PC-3 (cell line): ENCODE measurements at regions not wholly inside any gene's neighbourhood (a gene's known extent, or its start where the extent isn't known, plus 50 kb on each side); places are given as distances from the start of the nearest gene placed in this dataset.

Experiments used
- EZH2 ChIP-seq: fragments of 300-600 bp; sonication (generic); IDR thresholded peaks from one replicate; pipeline ENCODE4 v1.6.1; 2017; ENCODE audit warnings: antibody characterized with exemption, mild to moderate bottlenecking, low read length; ENCODE audit not compliant: unreplicated experiment
- EZH2phosphoT487 ChIP-seq: fragments of 300-600 bp; sonication (generic); IDR thresholded peaks from 2 replicates; pipeline ENCODE4 v1.6.1; 2018; ENCODE audit warnings: mild to moderate bottlenecking, antibody characterized with exemption, low read length, borderline replicate concordance
- TF ChIP-seq, protein P1 (sequence below): fragments of 300-600 bp; sonication (generic); conservative IDR thresholded peaks from 2 replicates; pipeline ENCODE4 v1.5.1; 2017; ENCODE audit warnings: antibody characterized with exemption, low read depth, mild to moderate bottlenecking, low read length

DNA sequence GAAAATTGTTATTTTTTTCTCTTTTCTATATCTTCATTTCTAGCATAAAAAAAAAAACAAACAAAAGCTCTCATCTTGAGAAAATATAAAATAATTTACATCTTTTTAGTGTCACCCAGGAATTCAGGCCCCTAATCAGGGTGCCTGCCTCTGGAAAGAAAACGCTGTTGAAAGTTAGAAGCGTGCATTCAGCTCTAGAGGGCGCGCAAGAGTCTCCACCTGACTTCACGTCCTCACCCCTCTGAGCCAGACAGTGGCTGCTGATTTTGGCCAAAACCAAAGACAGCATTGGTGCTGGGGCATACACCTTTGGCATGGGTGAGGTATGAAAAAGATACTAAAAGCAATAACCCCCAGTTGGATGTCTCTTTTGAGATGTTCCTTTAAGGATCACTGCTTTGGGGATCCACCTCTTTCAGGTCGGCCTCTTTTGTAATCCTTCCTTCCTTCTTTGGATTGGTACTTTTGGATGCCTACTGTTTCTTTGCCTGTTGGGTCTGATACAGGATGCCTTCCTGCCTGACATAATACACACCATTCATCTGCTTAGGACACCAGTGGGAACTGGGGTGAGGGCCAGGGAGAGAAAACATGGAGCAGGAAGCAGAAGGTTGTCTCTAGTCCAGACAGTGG is 77.6 kb upstream of the CHRM3 start:
- TF ChIP-seq, protein P1, sequence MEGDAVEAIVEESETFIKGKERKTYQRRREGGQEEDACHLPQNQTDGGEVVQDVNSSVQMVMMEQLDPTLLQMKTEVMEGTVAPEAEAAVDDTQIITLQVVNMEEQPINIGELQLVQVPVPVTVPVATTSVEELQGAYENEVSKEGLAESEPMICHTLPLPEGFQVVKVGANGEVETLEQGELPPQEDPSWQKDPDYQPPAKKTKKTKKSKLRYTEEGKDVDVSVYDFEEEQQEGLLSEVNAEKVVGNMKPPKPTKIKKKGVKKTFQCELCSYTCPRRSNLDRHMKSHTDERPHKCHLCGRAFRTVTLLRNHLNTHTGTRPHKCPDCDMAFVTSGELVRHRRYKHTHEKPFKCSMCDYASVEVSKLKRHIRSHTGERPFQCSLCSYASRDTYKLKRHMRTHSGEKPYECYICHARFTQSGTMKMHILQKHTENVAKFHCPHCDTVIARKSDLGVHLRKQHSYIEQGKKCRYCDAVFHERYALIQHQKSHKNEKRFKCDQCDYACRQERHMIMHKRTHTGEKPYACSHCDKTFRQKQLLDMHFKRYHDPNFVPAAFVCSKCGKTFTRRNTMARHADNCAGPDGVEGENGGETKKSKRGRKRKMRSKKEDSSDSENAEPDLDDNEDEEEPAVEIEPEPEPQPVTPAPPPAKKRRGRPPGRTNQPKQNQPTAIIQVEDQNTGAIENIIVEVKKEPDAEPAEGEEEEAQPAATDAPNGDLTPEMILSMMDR, result peak; percentile 91
- no peak for TF ChIP-seq EZH2phosphoT487
- TF ChIP-seq EZH2, result no peak
